ENCODE measurements at regions not wholly inside any gene's neighbourhood (a gene's known extent, or its start where the extent isn't known, plus 50 kb on each side); places are given as distances from the start of the nearest gene placed in this dataset.
A peak's percentile ranks its signal among the peaks of the same experiment; 100 is the strongest.

GRCh38 chr2:203798296-203799087 is 69.1 kb upstream of the CTLA4 start:
- no peak overlapping the region for H3K4me3 ChIP-seq (replicated peaks; ENCODE audit: low read depth, low read length)
- H3K27me3 ChIP-seq (replicated peaks; ENCODE audit: control insufficient read depth, insufficient read depth, low read length): no peaks in the 10 kb centered on the region
- no peaks in the 10 kb centered on the region for H3K36me3 ChIP-seq (ENCODE audit: control insufficient read depth, insufficient read depth, low read length)
- TF ChIP-seq, protein P1, sequence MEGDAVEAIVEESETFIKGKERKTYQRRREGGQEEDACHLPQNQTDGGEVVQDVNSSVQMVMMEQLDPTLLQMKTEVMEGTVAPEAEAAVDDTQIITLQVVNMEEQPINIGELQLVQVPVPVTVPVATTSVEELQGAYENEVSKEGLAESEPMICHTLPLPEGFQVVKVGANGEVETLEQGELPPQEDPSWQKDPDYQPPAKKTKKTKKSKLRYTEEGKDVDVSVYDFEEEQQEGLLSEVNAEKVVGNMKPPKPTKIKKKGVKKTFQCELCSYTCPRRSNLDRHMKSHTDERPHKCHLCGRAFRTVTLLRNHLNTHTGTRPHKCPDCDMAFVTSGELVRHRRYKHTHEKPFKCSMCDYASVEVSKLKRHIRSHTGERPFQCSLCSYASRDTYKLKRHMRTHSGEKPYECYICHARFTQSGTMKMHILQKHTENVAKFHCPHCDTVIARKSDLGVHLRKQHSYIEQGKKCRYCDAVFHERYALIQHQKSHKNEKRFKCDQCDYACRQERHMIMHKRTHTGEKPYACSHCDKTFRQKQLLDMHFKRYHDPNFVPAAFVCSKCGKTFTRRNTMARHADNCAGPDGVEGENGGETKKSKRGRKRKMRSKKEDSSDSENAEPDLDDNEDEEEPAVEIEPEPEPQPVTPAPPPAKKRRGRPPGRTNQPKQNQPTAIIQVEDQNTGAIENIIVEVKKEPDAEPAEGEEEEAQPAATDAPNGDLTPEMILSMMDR (IDR thresholded peaks at IDR 0.05; ENCODE audit: insufficient read depth, low read length, poor library complexity, severe bottlenecking): no peak
- DNase-seq (ENCODE audit: extremely low read depth, insufficient read length): no peak

GRCh38 chr2:203799908-203800307 is 67.7 kb upstream of the CTLA4 start:
- no peaks in the 10 kb centered on the region for H3K27me3 ChIP-seq (replicated peaks; ENCODE audit: control insufficient read depth, insufficient read depth, low read length)
- H3K36me3 ChIP-seq (ENCODE audit: control insufficient read depth, insufficient read depth, low read length): no peaks in the 10 kb centered on the region
- peak; percentile 49 for DNase-seq (ENCODE audit: extremely low read depth, insufficient read length)
- H3K4me3 ChIP-seq (replicated peaks; ENCODE audit: low read depth, low read length): 0 out of 2 replicates have a peak overlapping the region, but pooled peaks have one; percentile 2
- TF ChIP-seq, protein P1 (IDR thresholded peaks at IDR 0.05; ENCODE audit: insufficient read depth, low read length, poor library complexity, severe bottlenecking): no peak

GRCh38 chr2:203800783-203801182 is 66.8 kb upstream of the CTLA4 start:
- Histone ChIP-seq H3K36me3 (ENCODE audit: control insufficient read depth, insufficient read depth, low read length) (no peaks in the 10 kb centered on the region), H3K4me3 (replicated peaks; ENCODE audit: low read depth, low read length) (no peak overlapping the region), H3K27me3 (replicated peaks; ENCODE audit: control insufficient read depth, insufficient read depth, low read length) (no peaks in the 10 kb centered on the region)
- TF ChIP-seq, protein P1 (IDR thresholded peaks at IDR 0.05; ENCODE audit: insufficient read depth, low read length, poor library complexity, severe bottlenecking): no peak
- DNase-seq (ENCODE audit: extremely low read depth, insufficient read length): no peak

- H3K4me3 ChIP-seq (replicated peaks; ENCODE audit: low read depth, low read length): no peak overlapping the region
- DNase-seq (ENCODE audit: extremely low read depth, insufficient read length): no peak
- H3K27me3 ChIP-seq (replicated peaks; ENCODE audit: control insufficient read depth, insufficient read depth, low read length): no peaks in the 10 kb centered on the region
- no peaks in the 10 kb centered on the region for H3K36me3 ChIP-seq (ENCODE audit: control insufficient read depth, insufficient read depth, low read length)
- TF ChIP-seq, protein P1 (IDR thresholded peaks at IDR 0.05; ENCODE audit: insufficient read depth, low read length, poor library complexity, severe bottlenecking): no peak
Observed at GRCh38 chr2:203802342-203803052, 65.1 kb upstream of the CTLA4 start.

DNA sequence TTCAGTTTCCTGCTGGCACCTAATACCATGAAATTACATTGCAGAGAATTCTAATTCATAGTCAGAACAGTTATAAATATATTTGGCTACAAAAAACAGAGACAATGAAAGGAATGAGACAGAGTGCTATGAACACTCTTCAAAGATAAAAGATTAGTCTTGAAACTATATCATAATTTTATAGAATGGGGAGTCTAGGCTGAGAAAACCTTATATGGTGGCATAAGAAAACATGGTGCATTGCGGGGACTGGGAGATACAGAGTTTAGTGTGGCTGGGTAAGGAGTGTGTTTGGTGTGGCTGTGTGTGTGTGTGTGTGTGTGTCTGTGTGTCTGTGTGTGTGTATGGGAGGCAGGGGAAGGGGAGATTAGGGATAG is 64.5 kb upstream of the CTLA4 start:
- H3K36me3 ChIP-seq (ENCODE audit: control insufficient read depth, insufficient read depth, low read length): no peaks in the 10 kb centered on the region
- DNase-seq (ENCODE audit: extremely low read depth, insufficient read length): no peak
- no peaks in the 10 kb centered on the region for H3K27me3 ChIP-seq (replicated peaks; ENCODE audit: control insufficient read depth, insufficient read depth, low read length)
- TF ChIP-seq, protein P1 (IDR thresholded peaks at IDR 0.05; ENCODE audit: insufficient read depth, low read length, poor library complexity, severe bottlenecking): no peak
- H3K4me3 ChIP-seq (replicated peaks; ENCODE audit: low read depth, low read length): no peak overlapping the region

Measured in GM06990 (cell line).